ENCODE measurements at regions not wholly inside any gene's neighbourhood (a gene's known extent, or its start where the extent isn't known, plus 50 kb on each side); places are given as distances from the start of the nearest gene placed in this dataset.
"Not testable (repeated sequence)": the region's sequence is repeated elsewhere in the genome, so short reads cannot be mapped to it uniquely, and the experiment has no call there.

GRCh38 chr12:131513606-131514005, 197.3 kb upstream of the SFSWAP start:
- Histone ChIP-seq H3K27me3 (ENCODE audit: insufficient read depth, low read length) (no peaks in the 10 kb centered on the region), H3K27ac (ENCODE audit: low read depth, low read length) (no peak overlapping the region), H3K36me3 (ENCODE audit: insufficient read depth, low read length) (no peaks in the 10 kb centered on the region), H3K9me3 (ENCODE audit: control insufficient read depth in 1 of 2, low read length in 2 of 2) (peaks cover 0 to 5% of the 10 kb centered on the region in 2 donors), H3K4me3 (ENCODE audit: low read length in 2 of 2) (no peak overlapping the region), H3K4me1 (ENCODE audit: insufficient read depth, low read length) (peaks cover 17% of the 10 kb centered on the region)
- H3K9me3 Mint-ChIP-seq, result peaks cover 2 to 28% (median 23%) of the 10 kb centered on the region in 8 donors
- H3K27me3 Mint-ChIP-seq, result peaks cover 2 to 5% of the 10 kb centered on the region in 2 donors
- H3K4me1 Mint-ChIP-seq, result peaks cover 12 to 19% (median 15%) of the 10 kb centered on the region in 4 donors
- H3K36me3 Mint-ChIP-seq, result peaks cover 4 to 9% of the 10 kb centered on the region in 2 donors
- no peak for DNase-seq
- POLR2A ChIA-PET (ENCODE audit: partially characterized antibody), result no interaction called here
- no peak overlapping the region for H3K4me3 Mint-ChIP-seq
- intact Hi-C loops (cut with micrococcal nuclease), result no loop called here
- H3K27ac Mint-ChIP-seq, result peak overlapping the region in 1 of 7 donors; percentile 55
- CTCF ChIA-PET (ENCODE audit: partially characterized antibody), result no interaction called here

GRCh38 chr12:131520553-131520952, 190.3 kb upstream of the SFSWAP start:
- POLR2A ChIA-PET (ENCODE audit: partially characterized antibody); intact Hi-C loops (cut with micrococcal nuclease); H3K4me3 ChIP-seq (ENCODE audit: low read length in 2 of 2); H3K27ac Mint-ChIP-seq; H3K27me3 ChIP-seq (ENCODE audit: insufficient read depth, low read length); H3K27me3 Mint-ChIP-seq; H3K36me3 ChIP-seq (ENCODE audit: insufficient read depth, low read length); H3K9me3 ChIP-seq (ENCODE audit: control insufficient read depth in 1 of 2, low read length in 2 of 2); DNase-seq; H3K4me1 Mint-ChIP-seq; H3K27ac ChIP-seq (ENCODE audit: low read depth, low read length); CTCF ChIA-PET (ENCODE audit: partially characterized antibody); H3K4me1 ChIP-seq (ENCODE audit: insufficient read depth, low read length); H3K4me3 Mint-ChIP-seq; H3K36me3 Mint-ChIP-seq: not testable (repeated sequence)
- H3K9me3 Mint-ChIP-seq, result peaks cover 3 to 25% (median 19%) of the 10 kb centered on the region in 8 donors

- Mint-ChIP-seq H3K27me3 (peaks cover 0 to 1% of the 10 kb centered on the region in 2 donors), H3K9me3 (peaks cover under 1 to 18% (median 12%) of the 10 kb centered on the region in 8 donors), H3K4me1 (no peaks in the 10 kb centered on the region), H3K36me3 (peaks cover under 1 to 2% of the 10 kb centered on the region in 2 donors), H3K4me3 (no peak overlapping the region), H3K27ac (no peak overlapping the region)
- POLR2A ChIA-PET (ENCODE audit: partially characterized antibody), result no interaction called here
- Histone ChIP-seq H3K9me3 (ENCODE audit: control insufficient read depth in 1 of 2, low read length in 2 of 2) (peaks cover 0 to 5% of the 10 kb centered on the region in 2 donors), H3K36me3 (ENCODE audit: insufficient read depth, low read length) (no peaks in the 10 kb centered on the region), H3K4me1 (ENCODE audit: insufficient read depth, low read length) (no peaks in the 10 kb centered on the region), H3K27me3 (ENCODE audit: insufficient read depth, low read length) (no peaks in the 10 kb centered on the region), H3K27ac (ENCODE audit: low read depth, low read length) (no peak overlapping the region), H3K4me3 (ENCODE audit: low read length in 2 of 2) (no peak overlapping the region)
- CTCF ChIA-PET (ENCODE audit: partially characterized antibody), result no interaction called here
- intact Hi-C loops (cut with micrococcal nuclease), result no loop called here
- DNase-seq, result no peak
Observed at GRCh38 chr12:131521326-131521725, 189.6 kb upstream of the SFSWAP start.

GRCh38 chr12:131525795-131526508, 184.9 kb upstream of the SFSWAP start:
- no peak overlapping the region for H3K27ac ChIP-seq (ENCODE audit: low read depth, low read length)
- DNase-seq, result no peak
- intact Hi-C loops (cut with micrococcal nuclease), result no loop called here
- POLR2A ChIA-PET (ENCODE audit: partially characterized antibody), result no interaction called here
- Mint-ChIP-seq H3K4me1 (peaks cover 5 to 17% (median 10%) of the 10 kb centered on the region in 4 donors), H3K4me3 (no peak overlapping the region), H3K27me3 (no peaks in the 10 kb centered on the region), H3K9me3 (peaks cover 0 to 3% (median 0%) of the 10 kb centered on the region in 8 donors), H3K27ac (no peak overlapping the region), H3K36me3 (no peaks in the 10 kb centered on the region)
- CTCF ChIA-PET (ENCODE audit: partially characterized antibody), result no interaction called here
- H3K9me3 ChIP-seq (ENCODE audit: control insufficient read depth in 1 of 2, low read length in 2 of 2), result no peaks in the 10 kb centered on the region
- no peaks in the 10 kb centered on the region for H3K27me3 ChIP-seq (ENCODE audit: insufficient read depth, low read length)
- H3K4me1 ChIP-seq (ENCODE audit: insufficient read depth, low read length), result peaks cover 10% of the 10 kb centered on the region
- H3K36me3 ChIP-seq (ENCODE audit: insufficient read depth, low read length), result no peaks in the 10 kb centered on the region
- no peak overlapping the region for H3K4me3 ChIP-seq (ENCODE audit: low read length in 2 of 2)

- Mint-ChIP-seq H3K27ac (no peak overlapping the region), H3K4me3 (no peak overlapping the region), H3K27me3 (no peaks in the 10 kb centered on the region), H3K9me3 (peaks cover 0 to 3% (median 0%) of the 10 kb centered on the region in 8 donors), H3K36me3 (no peaks in the 10 kb centered on the region), H3K4me1 (peaks cover 8 to 29% (median 20%) of the 10 kb centered on the region in 4 donors)
- H3K4me1 ChIP-seq (ENCODE audit: insufficient read depth, low read length), result peaks cover 16% of the 10 kb centered on the region
- no peaks in the 10 kb centered on the region for H3K9me3 ChIP-seq (ENCODE audit: control insufficient read depth in 1 of 2, low read length in 2 of 2)
- H3K27ac ChIP-seq (ENCODE audit: low read depth, low read length), result no peak overlapping the region
- DNase-seq, result no peak
- H3K27me3 ChIP-seq (ENCODE audit: insufficient read depth, low read length), result no peaks in the 10 kb centered on the region
- POLR2A ChIA-PET (ENCODE audit: partially characterized antibody), result no interaction called here
- no peaks in the 10 kb centered on the region for H3K36me3 ChIP-seq (ENCODE audit: insufficient read depth, low read length)
- no peak overlapping the region for H3K4me3 ChIP-seq (ENCODE audit: low read length in 2 of 2)
- intact Hi-C loops (cut with micrococcal nuclease), result no loop called here
- CTCF ChIA-PET (ENCODE audit: partially characterized antibody), result no interaction called here
Observed at GRCh38 chr12:131527092-131527491, 183.8 kb upstream of the SFSWAP start.

- Histone ChIP-seq H3K4me3 (ENCODE audit: low read length in 2 of 2) (no peak overlapping the region), H3K27me3 (ENCODE audit: insufficient read depth, low read length) (no peaks in the 10 kb centered on the region), H3K9me3 (ENCODE audit: control insufficient read depth in 1 of 2, low read length in 2 of 2) (no peaks in the 10 kb centered on the region), H3K4me1 (ENCODE audit: insufficient read depth, low read length) (peaks cover 16% of the 10 kb centered on the region), H3K27ac (ENCODE audit: low read depth, low read length) (no peak overlapping the region), H3K36me3 (ENCODE audit: insufficient read depth, low read length) (no peaks in the 10 kb centered on the region)
- H3K4me1 Mint-ChIP-seq, result peaks cover 8 to 30% (median 21%) of the 10 kb centered on the region in 4 donors
- intact Hi-C loops (cut with micrococcal nuclease), result no loop called here
- no peak overlapping the region for H3K4me3 Mint-ChIP-seq
- ChIA-PET CTCF (ENCODE audit: partially characterized antibody) (no interaction called here), POLR2A (ENCODE audit: partially characterized antibody) (no interaction called here)
- peaks cover 0 to 3% (median 0%) of the 10 kb centered on the region in 8 donors for H3K9me3 Mint-ChIP-seq
- H3K27me3 Mint-ChIP-seq, result no peaks in the 10 kb centered on the region
- H3K36me3 Mint-ChIP-seq, result no peaks in the 10 kb centered on the region
- peak overlapping the region in 1 of 7 donors; percentile 30 for H3K27ac Mint-ChIP-seq
- no peak for DNase-seq
Observed at GRCh38 chr12:131527736-131528135, 183.2 kb upstream of the SFSWAP start.

GRCh38 chr12:131528144-131528543, 182.7 kb upstream of the SFSWAP start:
- H3K4me3 ChIP-seq (ENCODE audit: low read length in 2 of 2), result no peak overlapping the region
- no peak overlapping the region for H3K27ac ChIP-seq (ENCODE audit: low read depth, low read length)
- Mint-ChIP-seq H3K27me3 (no peaks in the 10 kb centered on the region), H3K4me1 (peaks cover 8 to 30% (median 21%) of the 10 kb centered on the region in 4 donors), H3K9me3 (no peaks in the 10 kb centered on the region), H3K27ac (peak overlapping the region in 1 of 7 donors; percentile 30), H3K36me3 (no peaks in the 10 kb centered on the region), H3K4me3 (no peak overlapping the region)
- no peaks in the 10 kb centered on the region for H3K27me3 ChIP-seq (ENCODE audit: insufficient read depth, low read length)
- DNase-seq, result no peak
- peaks cover 16% of the 10 kb centered on the region for H3K4me1 ChIP-seq (ENCODE audit: insufficient read depth, low read length)
- H3K36me3 ChIP-seq (ENCODE audit: insufficient read depth, low read length), result no peaks in the 10 kb centered on the region
- no peaks in the 10 kb centered on the region for H3K9me3 ChIP-seq (ENCODE audit: control insufficient read depth in 1 of 2, low read length in 2 of 2)
- POLR2A ChIA-PET (ENCODE audit: partially characterized antibody), result no interaction called here
- intact Hi-C loops (cut with micrococcal nuclease), result no loop called here
- CTCF ChIA-PET (ENCODE audit: partially characterized antibody), result no interaction called here

Data from CD4-positive, alpha-beta memory T cell (primary cell).